Left forelimb (tissue), 1 donor: ENCODE measurements at regions not wholly inside any gene's neighbourhood (a gene's known extent, or its start where the extent isn't known, plus 50 kb on each side); places are given as distances from the start of the nearest gene placed in this dataset.

Experiments
- DNase-seq: peaks from one replicate; pipeline ENCODE4 v3.0.0-alpha.2; 2018; ENCODE audit warnings: low spot score

DNA sequence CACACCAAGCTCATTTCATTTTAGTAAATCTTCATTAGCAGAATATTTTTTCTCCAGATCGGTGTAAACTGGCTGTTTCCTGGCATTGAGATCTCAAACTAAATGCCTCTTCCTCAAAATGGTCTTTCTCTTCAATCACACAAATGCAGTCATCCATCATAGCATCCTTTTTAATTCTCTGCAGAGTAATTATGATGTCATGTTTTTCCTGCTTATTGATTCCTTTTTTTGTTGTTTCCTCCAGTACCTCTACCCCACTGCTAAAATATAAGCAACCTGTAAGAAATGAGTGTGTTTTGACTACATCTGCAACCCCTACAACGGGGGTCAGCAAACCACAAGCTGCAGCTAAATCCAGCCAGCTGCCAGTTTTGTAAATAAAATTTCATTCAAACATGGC is 65.6 kb upstream of the TOM1L1 start:
- DNase-seq, result no peak

DNA sequence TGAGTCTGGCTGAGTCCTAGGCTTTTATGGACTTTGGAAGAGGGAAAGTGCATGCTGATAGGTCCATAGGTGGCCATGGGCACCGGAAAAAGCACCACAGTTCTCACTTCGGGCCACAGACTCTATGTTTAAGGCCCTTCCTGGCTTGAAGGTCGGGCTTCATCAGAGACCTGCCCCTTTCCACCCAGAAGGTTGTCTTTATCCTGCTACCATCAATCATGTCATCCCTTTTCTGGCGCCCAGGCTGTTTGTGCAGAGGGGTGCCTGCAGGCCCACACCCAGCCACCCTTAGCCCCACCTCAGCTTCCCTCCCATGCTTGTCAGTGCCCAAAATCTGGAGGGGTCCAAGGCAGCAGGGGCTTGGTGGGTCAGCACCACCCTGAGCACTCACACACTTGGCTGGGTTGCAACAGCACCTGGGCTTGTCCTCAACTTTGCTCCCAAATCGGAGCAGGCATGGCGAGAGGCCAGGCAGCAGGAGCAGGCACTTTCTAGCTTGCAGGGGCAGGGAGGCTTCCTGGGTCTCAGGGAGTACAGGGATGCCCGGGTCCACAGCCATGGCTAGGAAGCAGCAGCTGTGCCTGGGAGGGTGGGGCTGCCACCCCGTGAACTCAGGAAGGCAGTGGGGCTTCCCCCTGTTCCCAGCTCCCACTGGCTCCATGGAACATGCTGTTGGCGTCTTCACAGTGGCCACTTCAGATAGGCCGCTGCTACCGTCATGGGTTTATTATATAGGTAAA is 63.8 kb upstream of the TOM1L1 start:
- DNase-seq, result no peak

DNA sequence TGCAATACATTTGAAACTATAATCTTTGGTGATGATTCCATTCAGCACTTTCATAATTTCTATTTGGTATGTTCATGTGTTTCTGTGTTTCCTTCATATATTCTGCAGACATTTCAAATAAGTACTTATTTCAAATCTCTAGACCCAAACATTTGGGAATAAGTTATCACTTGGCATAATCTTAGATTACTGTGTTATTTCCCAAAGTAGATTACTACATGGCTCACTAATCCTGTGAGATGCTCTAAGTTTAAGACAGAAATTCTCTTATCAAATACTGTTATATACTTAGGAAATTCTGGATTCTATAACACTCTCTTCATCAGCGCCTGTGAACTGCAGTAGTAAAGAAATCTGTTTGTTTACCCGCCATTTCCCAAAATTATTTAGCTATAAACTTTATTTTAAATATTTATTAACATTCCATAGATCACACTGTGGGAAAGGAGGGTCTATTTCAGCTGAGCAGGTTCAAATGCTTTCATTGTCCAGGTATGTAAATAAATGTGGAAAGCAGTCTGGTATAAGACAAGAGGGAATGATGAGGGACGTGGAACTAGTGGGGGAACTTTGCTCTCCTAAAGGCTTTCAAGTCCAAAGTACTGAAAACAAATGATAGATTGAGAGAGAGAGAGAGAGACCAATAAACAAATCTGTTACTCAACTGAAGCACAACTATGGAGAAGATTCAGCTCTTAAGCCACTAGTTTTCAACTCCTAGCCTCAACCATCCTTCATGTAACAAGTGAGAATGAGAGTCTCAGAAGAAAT is 61.8 kb upstream of the TOM1L1 start:
- no peak for DNase-seq

DNA sequence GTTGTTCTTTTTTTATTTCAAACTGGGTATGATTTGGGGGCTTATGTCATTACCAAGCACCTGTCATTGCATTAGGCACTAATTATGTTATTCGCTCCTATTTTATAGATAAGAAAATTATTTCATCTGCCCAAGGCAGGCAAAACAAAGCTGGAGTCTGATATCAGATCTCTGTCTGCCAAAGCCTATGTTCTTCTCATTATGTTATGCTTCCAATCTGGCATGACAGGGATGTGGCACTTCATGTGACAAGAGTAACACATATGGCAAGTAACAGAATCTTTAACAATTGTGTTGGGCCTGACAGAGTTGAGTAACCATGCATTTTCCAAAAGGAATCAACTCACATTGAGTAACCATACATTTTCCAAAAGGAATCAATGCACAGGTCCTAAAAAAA is 61.2 kb upstream of the TOM1L1 start:
- no peak for DNase-seq

DNA sequence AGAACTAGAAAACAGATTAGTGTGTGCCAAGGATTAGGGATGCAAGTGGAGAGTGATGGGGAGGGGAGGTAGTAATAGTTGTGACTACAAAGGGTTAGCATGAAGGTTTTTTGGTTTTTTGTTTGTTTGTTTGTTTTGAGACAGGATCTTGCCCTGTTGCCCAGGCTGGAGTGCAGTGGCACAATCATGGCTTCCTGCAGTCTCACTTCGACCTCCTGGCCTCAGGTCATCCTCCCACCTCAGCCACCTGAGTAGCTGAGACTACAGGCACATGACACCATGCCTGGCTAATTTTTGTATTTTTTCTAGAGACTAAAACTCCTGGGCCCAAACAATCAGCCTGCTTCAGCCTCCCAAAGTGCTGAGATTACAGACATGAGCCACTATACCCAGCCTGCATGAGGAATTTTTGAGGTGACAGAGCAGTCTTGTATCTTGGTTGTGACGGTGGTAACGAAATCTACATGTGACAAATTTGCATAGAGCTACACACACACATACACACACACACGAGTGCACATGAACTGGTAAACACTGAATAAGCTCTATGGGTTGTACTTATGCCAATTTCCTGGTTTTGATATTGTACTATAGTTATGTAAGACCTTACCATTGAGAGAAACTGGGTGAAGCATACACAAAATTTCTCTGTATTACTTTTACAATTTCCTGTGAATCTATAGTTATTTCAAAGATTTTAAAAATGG is 59.6 kb upstream of the TOM1L1 start:
- DNase-seq, result no peak

DNA sequence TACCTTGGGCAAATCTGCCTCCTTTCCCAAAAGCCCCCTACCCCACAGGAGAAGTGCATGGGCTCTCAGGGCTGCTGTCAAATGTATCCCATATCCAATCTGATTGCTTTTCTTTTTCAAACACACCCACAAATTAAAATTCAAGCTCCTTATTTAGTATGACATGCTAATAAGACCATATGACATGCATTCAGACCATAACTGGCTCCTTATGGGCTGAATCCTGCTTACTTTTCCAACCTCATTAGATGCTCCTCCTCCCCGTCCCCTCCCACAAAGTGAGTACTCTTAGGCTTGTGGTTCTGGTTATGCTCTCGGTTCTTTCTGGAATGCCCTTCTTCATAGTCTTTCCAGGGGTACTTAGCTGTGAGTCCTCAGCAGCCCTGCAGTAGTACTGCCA is 59.0 kb upstream of the TOM1L1 start:
- DNase-seq, result no peak

DNA sequence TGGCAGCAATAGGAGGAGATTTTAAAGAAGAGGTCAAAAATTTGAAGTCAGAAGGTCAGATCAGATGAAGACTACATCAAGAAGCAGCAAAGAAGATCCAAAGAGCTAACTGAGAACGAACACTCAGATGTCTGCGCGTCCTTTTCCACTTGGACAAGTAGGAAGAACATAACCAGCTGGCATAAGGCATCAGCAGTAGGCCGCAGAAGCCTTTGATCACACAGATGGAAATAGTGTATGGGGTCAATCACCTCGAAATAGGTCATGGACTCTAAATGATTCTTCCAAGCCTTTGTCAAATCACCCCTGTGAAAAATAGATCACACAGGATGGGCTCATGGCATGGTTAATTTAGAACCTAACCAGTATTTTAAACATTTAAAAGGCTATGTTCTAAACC is 56.4 kb upstream of the TOM1L1 start:
- no peak for DNase-seq

DNA sequence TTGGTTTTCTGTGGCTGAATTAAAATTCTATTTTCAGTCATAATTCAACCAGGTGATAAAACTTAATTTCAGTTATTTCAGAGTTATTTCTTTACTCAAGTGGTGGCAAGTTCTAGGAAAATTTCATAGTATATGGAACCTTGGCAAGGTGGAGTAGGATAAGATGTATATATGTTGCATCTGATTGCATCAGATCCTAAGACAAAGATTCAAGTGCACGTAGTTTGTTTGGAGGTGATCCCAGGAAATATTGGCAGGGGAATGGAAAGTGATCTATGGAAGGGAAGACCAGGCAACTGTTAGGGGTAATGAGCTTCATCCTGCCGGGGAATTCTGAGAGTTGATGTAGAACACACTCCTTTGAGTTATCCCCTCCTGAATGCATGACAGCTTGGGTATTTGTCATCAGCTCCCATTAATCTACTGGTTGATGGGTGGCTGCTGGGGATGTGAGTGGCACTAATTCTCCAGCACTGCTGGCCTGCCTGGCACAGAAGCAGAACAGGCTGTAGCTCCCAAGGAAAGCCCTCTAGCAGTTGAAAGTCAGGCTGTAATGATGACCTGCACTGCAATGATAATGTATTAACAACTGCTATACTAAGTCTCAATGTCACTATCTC is 52.2 kb upstream of the TOM1L1 start:
- no peak for DNase-seq

DNA sequence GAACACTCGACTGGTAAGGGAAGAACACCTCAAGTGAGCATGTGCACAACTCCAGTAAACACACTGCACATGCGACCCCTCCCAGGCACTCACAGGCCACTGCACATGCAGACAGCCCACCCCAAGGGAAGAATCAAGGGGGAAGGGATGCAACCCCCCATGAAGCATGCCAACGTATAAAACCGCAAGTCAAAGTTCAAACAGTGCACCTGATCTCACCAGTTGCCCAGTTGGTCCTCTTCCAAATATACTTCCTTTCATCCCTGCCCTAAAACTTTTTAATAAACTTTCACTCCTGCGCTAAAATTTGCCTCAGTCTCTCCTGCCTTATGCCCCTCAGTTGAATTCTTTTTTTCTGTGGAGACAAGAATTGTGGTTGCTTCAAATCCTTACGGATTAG is 51.0 kb upstream of the TOM1L1 start:
- DNase-seq, result no peak
